ENCODE measurements at regions not wholly inside any gene's neighbourhood (a gene's known extent, or its start where the extent isn't known, plus 50 kb on each side); places are given as distances from the start of the nearest gene placed in this dataset.

DNA sequence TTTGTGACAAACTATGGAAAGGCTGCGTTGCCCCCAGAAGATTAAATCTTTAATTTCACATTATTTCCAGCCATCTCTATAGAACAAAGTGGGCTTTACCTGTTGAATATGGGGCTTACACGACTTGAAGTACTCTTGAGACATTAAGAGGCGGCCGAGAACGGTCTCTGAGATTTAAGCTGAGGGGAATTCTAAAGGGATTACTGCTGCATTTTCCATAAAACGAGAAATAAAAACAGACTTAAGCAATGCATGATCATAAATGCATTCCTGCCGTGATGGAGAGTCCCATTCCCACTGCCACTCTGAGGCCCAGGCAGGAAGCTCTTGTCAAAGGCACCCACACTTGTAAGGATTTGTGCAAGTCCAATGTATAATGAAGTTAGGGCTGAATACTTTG, 329.7 kb upstream of the SHH start:
- Histone ChIP-seq H3K27me3 (ENCODE audit: control insufficient read depth, insufficient read depth, low read length) (no peaks in the 10 kb centered on the region), H3K36me3 (ENCODE audit: control insufficient read depth, insufficient read depth, low read length) (no peaks in the 10 kb centered on the region), H3K9me3 (ENCODE audit: control insufficient read depth, insufficient read depth, low read length) (no peaks in the 10 kb centered on the region), H3K4me3 (ENCODE audit: low read length) (no peak overlapping the region), H3K4me1 (ENCODE audit: control insufficient read depth, insufficient read depth, low read length) (no peaks in the 10 kb centered on the region), H3K27ac (ENCODE audit: low read length) (no peak overlapping the region)
- Mint-ChIP-seq H3K36me3 (no peaks in the 10 kb centered on the region), H3K27ac (no peak overlapping the region), H3K27me3 (ENCODE audit: low read depth in 2 of 2) (peaks cover 3 to 12% of the 10 kb centered on the region in 2 donors), H3K4me3 (no peak overlapping the region), H3K9me3 (no peaks in the 10 kb centered on the region), H3K4me1 (no peaks in the 10 kb centered on the region)
- no peak for DNase-seq
- TF ChIP-seq CTCF (IDR thresholded peaks at IDR 0.05), result no peak
- no peak for ATAC-seq
- intact Hi-C loops (cut with micrococcal nuclease), result no loop called here
- 82% methylated on average over 6 of the region's 7 CpGs for WGBS (ENCODE audit: insufficient coverage)

DNA sequence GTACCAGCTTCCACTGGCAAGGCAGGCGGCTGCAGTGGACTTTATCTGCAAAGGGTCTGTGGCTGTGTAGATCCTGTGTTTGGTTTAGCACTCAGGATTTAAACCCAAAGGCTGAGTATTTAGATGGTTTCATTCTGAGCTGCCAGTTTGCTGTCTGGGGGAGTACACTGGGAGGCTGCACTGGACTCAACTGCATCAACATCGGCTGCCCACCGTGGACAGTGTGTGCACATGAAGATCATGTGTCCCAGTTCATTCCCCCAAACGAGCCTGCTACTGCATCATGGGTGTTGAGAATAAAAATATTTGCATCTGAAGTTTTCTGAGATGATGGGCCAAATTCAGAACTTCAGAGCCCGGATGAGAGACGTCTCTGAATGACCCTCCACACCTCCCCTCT, 328.6 kb upstream of the SHH start:
- intact Hi-C loops (cut with micrococcal nuclease), result no loop called here
- DNase-seq (no peak), ATAC-seq (no peak)
- Mint-ChIP-seq H3K36me3 (no peaks in the 10 kb centered on the region), H3K27ac (no peak overlapping the region), H3K4me3 (no peak overlapping the region), H3K9me3 (no peaks in the 10 kb centered on the region), H3K4me1 (no peaks in the 10 kb centered on the region), H3K27me3 (ENCODE audit: low read depth in 2 of 2) (peaks cover 4 to 16% of the 10 kb centered on the region in 2 donors)
- Histone ChIP-seq H3K27ac (ENCODE audit: low read length) (no peak overlapping the region), H3K4me3 (ENCODE audit: low read length) (no peak overlapping the region), H3K4me1 (ENCODE audit: control insufficient read depth, insufficient read depth, low read length) (no peaks in the 10 kb centered on the region), H3K36me3 (ENCODE audit: control insufficient read depth, insufficient read depth, low read length) (no peaks in the 10 kb centered on the region), H3K27me3 (ENCODE audit: control insufficient read depth, insufficient read depth, low read length) (no peaks in the 10 kb centered on the region), H3K9me3 (ENCODE audit: control insufficient read depth, insufficient read depth, low read length) (no peaks in the 10 kb centered on the region)
- no peak for TF ChIP-seq CTCF (IDR thresholded peaks at IDR 0.05)
- 76% methylated on average over 6 of the region's 6 CpGs for WGBS (ENCODE audit: insufficient coverage)

DNA sequence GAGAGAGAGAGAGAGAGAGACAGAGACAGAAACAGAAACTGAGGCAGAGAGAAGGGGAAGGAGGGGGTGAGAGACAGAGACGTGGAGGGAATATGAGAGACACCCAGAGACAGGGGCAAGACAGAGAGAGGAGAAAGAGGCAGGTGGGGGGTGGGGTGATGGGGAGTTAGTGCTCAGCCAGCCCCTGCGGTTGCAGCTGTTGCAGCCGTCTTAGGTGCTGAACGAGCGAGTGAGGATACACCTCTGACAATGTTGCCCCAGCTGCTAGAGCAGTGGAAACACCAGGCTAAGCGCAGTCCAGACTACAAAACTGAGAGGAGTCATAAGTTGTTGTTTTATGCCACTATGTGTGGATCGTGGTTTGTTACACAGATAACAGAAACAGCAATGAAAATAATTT, 328.2 kb upstream of the SHH start:
- no peak overlapping the region for H3K27ac ChIP-seq (ENCODE audit: low read length)
- H3K36me3 ChIP-seq (ENCODE audit: control insufficient read depth, insufficient read depth, low read length), result no peaks in the 10 kb centered on the region
- no peak for ATAC-seq
- no peaks in the 10 kb centered on the region for H3K4me1 ChIP-seq (ENCODE audit: control insufficient read depth, insufficient read depth, low read length)
- intact Hi-C loops (cut with micrococcal nuclease), result no loop called here
- no peak for DNase-seq
- no peaks in the 10 kb centered on the region for H3K9me3 Mint-ChIP-seq
- H3K36me3 Mint-ChIP-seq, result no peaks in the 10 kb centered on the region
- no peaks in the 10 kb centered on the region for H3K27me3 ChIP-seq (ENCODE audit: control insufficient read depth, insufficient read depth, low read length)
- H3K27ac Mint-ChIP-seq, result no peak overlapping the region
- no peaks in the 10 kb centered on the region for H3K9me3 ChIP-seq (ENCODE audit: control insufficient read depth, insufficient read depth, low read length)
- 77% methylated on average over 7 of the region's 7 CpGs for WGBS (ENCODE audit: insufficient coverage)
- H3K4me1 Mint-ChIP-seq, result no peaks in the 10 kb centered on the region
- no peak overlapping the region for H3K4me3 Mint-ChIP-seq
- no peak overlapping the region for H3K4me3 ChIP-seq (ENCODE audit: low read length)
- peaks cover 7 to 17% of the 10 kb centered on the region in 2 donors for H3K27me3 Mint-ChIP-seq (ENCODE audit: low read depth in 2 of 2)
- TF ChIP-seq CTCF (IDR thresholded peaks at IDR 0.05), result no peak

- ATAC-seq (no peak), DNase-seq (no peak)
- no peak overlapping the region for H3K27ac Mint-ChIP-seq
- H3K4me3 ChIP-seq (ENCODE audit: low read length), result no peak overlapping the region
- no peaks in the 10 kb centered on the region for H3K36me3 Mint-ChIP-seq
- H3K9me3 ChIP-seq (ENCODE audit: control insufficient read depth, insufficient read depth, low read length), result no peaks in the 10 kb centered on the region
- H3K27me3 ChIP-seq (ENCODE audit: control insufficient read depth, insufficient read depth, low read length), result no peaks in the 10 kb centered on the region
- intact Hi-C loops (cut with micrococcal nuclease), result no loop called here
- H3K9me3 Mint-ChIP-seq, result no peaks in the 10 kb centered on the region
- no peak for TF ChIP-seq CTCF (IDR thresholded peaks at IDR 0.05)
- 67% methylated on average over 3 of the region's 3 CpGs for WGBS (ENCODE audit: insufficient coverage)
- no peak overlapping the region for H3K4me3 Mint-ChIP-seq
- H3K27ac ChIP-seq (ENCODE audit: low read length), result no peak overlapping the region
- H3K4me1 Mint-ChIP-seq, result no peaks in the 10 kb centered on the region
- H3K36me3 ChIP-seq (ENCODE audit: control insufficient read depth, insufficient read depth, low read length), result no peaks in the 10 kb centered on the region
- H3K27me3 Mint-ChIP-seq (ENCODE audit: low read depth in 2 of 2), result peaks cover 7 to 17% of the 10 kb centered on the region in 2 donors
- H3K4me1 ChIP-seq (ENCODE audit: control insufficient read depth, insufficient read depth, low read length), result no peaks in the 10 kb centered on the region
Observed at GRCh38 chr7:156139633-156140032, 327.4 kb upstream of the SHH start.

All from natural killer cell (primary cell).